ENCODE measurements at regions not wholly inside any gene's neighbourhood (a gene's known extent, or its start where the extent isn't known, plus 50 kb on each side); places are given as distances from the start of the nearest gene placed in this dataset.

DNA sequence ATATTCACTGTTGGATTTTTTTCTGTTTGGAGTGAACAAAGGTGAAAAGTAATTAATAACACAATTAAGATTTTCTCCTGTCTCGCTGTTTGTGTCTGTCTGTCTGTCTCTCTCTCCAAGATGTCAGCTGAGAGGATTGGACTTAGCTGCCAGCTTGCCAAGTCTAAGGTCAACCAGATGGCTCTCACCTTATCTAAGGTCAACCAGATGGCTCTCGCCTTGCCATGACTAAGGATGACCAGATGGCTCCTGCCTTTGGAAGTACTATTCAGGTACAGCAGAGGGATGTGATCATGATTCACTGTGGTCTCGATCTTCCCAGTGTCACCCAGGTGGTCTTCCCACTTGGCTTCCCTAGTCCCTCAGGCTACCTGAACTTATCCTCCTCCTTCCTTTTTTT lies 1436.4 kb downstream of the UQCRFS1 start:
- DNase-seq, result peak; percentile 5

DNA sequence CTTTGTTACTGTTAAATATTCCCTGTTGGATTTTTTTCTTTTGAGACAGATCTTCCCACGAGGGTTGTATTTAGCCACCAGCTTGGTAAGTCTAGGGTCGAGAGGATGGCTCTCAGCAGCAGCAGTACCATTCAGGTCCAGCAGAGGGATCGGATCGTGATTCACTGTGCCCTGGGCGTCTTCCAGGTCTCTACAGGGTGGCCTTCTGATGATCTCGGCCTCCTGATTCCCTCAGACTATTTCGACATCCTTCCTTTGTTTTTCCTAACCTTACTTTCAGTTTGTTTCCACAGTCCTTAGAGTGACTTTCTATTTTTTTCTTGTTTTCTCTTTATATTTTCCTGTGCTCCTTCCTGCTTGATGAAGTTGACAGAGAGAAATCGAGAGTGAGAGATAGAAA lies 1436.9 kb downstream of the UQCRFS1 start:
- peak; percentile 50 for DNase-seq

DNA sequence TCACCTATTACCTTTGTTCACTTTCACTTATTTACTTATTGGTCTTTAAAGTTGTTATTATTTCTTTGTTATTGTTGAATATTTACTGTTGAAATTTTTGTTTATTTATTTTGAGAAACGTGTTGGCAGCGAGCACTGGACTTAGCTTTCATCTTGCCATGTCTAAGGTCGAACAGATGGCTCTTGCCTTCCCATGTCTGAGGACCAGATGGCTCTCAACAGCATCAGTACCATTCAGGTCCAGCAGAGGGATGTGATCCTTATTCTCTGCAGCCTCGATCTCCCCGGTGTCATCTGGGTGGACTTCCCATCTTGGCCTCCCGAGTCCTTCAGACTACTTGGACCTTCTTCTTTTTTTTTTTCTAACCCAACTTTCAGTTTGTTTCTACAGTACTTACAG lies 1437.6 kb downstream of the UQCRFS1 start:
- DNase-seq, result peak; percentile 38

DNA sequence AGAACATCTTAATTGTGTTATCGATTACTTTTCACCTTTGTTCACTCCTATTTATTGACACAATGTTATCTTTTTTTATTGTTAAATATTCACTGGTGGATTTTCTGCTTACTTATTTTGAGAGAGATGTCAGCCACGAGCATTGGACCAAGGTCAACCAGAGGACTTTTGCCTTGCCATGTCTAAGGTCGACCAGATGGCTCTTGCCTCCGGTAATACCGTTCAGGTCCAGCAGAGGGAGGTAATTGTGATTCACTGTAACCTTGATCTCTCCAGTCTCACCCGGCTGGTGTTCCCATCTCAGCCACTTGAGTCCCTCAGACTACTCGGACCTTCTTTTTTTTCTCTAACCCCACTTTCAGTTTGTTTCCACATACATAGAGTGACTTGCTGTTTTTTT lies 1438.1 kb downstream of the UQCRFS1 start:
- DNase-seq, result peak; percentile 71

DNA sequence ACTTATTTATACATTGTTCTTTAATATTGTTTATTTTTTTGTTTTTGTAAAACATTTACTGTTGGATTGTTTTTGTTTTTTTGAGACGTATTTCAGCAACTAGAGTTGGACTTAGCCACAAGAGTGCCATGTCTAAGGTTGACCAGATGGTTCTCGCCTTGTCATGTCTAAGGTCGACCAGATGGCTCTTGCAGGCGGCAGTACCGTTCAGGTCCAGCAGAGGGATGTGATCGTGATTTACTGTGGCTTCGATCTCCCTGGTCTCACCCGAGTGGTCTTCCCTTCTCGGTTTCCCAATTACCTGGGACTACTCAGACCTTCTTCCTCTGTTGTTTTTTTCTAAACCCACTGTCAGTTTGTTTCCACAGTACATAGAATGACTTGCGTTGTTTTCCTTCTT lies 1438.6 kb downstream of the UQCRFS1 start:
- peak; percentile 46 for DNase-seq

DNA sequence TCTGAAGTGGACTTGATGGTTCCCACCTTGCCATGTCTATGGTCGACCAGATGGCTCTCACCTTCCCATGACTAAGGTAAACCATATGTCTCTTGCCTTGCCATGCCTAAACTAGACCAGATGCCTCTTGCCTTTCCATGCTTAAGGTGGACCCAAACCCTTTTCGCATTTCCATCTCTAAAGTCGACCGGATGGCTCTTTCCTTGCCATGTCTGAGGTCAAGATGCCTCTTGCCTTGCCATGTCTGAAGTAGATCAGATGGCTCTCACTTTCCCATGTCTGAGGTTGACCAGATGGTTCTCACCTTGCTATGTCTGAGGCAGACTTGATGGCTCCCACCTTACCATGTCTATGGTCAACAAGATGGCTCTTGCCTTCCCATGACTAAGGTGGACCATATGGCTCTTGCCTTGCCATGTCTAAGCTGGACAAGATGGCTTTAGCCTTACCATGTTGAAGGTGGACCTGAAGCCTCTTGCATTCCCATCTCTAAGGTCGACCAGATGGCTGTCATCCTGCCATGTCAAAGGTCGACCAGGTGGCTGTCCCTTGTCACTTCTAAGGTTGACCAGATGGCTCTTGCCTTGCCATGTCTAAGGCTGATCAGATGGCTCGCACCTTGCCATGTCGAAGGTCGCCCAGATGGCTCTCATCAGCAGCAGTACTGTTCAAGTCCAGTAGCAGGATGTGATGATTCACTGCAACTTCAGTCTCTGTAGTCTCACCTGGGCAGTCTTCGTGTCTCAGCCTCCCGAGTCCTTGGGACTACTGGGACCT lies 1439.4 kb downstream of the UQCRFS1 start:
- no peak for DNase-seq

DNA sequence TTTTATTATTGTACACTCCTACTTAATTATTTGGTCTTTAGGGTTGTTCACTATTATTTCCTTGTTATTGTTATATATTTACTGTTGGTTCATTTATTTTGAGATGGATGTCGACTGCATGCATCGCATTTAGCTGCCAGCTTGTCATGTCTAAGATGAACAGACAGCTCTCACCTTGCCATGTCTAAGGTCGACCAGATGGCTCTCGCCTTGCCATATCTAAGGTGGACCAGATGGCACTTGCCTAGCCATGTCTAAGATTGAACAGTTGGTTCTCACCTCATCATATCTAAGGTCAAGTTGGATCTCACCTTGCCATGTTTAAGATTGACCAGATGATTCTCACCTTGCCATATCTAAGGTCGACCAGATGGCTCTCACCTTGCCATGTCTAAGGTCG lies 1440.9 kb downstream of the UQCRFS1 start:
- no peak for DNase-seq

DNA sequence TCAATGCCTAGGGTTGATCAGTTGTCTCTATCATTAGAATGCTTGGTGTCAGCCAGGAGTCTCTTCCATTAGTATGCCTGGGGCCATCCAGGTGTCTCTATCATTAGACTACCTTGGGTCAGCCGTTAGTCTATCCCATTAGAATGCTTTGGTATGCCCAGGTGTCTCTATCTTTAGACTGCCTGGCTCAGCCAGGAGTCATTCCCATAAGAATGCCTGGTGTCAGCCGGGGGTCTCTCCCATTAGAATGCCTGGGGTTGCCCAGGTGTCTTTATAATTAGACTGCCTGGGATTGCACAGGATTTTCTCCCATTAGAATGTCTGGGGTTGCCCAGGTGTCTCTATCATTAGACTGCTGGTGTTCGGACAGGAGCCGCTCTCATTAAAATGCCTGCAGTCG lies 1442.9 kb downstream of the UQCRFS1 start:
- DNase-seq, result no peak

DNA sequence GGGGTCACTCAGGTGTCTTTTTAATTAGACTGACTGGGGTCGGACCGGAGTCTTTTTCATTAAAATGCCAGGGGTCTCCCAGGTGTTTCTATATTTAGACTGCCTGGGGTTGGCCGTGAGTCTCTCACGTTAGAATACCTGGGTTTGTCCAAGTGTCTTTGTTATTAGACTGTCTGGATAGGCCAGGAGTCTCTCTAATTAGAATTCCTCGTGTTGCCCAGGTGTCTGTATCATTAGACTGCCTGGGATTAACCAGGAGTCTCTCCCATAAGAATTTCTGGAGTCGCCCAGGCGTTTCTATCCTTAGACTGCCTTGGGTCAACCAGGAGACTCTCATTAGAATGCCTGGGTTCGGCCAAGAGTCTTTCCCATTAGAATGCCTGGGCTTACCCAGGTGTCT lies 1445.7 kb downstream of the UQCRFS1 start:
- no peak for DNase-seq

DNA sequence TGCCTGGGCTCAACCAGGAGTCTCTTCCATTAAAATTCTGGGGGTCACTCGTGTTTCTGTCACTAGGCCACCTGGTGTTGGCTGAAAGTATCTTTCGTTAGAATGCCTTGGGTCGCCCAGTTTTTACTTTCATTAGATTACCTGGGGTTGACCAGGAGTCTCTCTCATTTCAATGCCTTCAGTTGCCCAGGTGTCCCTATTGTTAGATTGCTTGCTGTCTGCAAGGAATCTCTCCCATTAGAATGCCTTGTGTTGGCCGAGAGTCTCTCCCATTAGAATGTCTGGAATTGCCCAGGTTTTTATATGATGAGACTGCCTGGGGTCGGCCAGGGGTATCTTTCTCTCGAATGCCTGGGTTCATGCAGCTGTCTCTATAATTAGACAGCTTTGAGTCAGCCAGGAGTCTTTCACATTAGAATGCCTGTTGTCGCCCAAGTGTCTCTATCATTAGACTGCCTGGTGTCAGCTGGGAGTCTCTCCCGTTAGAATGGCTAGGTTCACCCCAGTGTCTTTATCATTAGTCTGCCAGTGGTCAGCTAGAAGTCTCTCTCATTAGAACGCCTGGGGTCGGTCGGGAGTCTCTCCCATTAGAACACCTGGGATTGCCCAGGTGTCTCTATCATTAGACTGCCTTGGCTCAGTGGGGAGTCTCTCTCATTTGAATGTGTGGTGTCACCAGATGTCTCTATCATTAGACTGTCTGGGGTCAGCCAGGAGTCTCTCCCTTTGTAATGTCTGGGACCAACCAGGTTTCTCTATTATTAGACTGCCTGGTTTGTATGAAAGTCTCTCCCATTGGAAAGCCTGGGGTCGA lies 1446.8 kb downstream of the UQCRFS1 start:
- DNase-seq, result no peak

DNA sequence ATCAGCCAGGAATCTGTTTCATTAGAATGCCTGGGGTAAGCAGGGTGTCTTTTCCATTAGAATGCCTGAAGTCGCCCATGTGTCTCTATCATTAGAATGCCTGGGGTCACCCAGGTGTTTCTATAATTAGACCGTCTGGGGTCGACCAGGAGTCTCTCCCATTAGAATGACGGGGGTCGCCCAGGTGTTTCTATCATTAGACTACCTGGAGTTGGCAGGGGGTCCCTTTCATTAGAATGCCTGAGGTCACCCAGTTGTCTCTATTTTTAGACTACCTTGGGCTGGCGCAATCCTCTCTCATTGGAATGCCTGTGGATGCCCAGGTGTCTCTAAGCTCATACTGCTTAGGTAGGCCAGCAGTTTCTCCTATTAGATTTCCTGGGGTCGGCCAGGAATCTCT lies 1447.6 kb downstream of the UQCRFS1 start:
- DNase-seq, result no peak

DNA sequence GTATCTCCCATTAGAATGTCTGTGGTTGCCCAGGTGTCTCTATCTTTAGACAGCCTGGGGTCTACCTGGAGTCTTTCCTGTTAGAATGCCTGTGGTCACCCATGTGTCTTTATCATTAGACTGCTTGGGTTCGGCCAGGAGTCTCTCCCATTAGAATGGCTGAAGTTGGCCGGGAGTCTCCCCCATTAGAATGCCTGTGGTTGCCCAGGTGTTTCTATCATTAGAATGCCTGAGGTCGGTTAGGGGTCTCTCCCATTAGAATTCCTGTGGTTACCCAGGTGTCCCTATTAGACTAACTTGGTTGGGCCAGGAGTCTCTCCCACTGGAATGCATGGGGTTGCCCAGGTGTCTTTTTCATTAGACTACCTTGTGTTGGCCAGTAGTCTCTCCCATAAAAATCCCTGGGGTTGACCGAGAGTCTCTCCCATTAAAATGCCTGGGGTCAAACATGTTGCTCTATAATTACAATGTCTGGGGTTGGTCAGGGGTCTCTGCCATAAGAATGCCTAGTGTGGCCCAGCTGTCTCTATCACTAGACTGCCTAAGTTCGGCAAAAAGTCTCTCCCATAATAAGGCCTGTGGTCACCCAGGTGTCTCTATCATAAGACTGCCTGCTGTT lies 1448.7 kb downstream of the UQCRFS1 start:
- DNase-seq, result no peak

DNA sequence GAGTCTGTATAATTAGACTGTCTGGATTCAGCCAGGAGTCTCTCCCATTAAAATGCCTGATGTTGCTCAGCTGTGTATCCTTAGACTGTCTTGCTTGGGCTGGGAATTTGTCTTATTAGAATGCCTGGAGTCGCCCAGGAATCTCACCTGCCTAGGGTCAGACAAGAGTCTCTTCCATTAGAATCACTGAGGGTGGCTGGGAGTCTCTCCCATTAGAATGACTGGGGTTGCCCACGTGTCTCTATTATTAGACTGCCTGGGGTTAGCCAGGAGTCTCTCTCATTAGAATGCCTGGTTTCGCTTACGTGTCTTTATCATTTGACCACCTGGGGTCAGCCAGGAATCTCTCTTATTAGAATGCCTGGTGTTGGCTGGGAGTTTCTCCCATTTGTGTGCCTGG lies 1450.0 kb downstream of the UQCRFS1 start:
- no peak for DNase-seq

DNA sequence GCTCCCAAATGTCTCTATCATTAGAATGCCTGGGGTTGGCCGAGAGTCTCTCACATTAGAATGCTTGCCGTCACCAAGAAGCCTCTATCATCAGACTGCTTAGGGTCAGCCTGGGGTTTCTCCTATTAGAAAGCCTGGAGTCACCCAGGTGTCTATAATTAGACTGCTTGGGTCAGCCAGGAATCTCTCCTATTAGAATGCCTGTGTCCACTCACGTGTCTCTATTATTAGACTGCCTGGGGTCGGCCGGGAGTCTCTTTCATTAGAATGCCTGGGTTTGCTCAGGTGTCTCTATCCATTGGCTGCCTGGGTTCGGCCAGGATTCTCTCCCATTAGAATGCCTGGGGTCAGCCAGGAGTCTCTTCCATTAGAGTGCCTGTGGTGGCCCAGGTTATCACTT lies 1453.1 kb downstream of the UQCRFS1 start:
- DNase-seq, result no peak

DNA sequence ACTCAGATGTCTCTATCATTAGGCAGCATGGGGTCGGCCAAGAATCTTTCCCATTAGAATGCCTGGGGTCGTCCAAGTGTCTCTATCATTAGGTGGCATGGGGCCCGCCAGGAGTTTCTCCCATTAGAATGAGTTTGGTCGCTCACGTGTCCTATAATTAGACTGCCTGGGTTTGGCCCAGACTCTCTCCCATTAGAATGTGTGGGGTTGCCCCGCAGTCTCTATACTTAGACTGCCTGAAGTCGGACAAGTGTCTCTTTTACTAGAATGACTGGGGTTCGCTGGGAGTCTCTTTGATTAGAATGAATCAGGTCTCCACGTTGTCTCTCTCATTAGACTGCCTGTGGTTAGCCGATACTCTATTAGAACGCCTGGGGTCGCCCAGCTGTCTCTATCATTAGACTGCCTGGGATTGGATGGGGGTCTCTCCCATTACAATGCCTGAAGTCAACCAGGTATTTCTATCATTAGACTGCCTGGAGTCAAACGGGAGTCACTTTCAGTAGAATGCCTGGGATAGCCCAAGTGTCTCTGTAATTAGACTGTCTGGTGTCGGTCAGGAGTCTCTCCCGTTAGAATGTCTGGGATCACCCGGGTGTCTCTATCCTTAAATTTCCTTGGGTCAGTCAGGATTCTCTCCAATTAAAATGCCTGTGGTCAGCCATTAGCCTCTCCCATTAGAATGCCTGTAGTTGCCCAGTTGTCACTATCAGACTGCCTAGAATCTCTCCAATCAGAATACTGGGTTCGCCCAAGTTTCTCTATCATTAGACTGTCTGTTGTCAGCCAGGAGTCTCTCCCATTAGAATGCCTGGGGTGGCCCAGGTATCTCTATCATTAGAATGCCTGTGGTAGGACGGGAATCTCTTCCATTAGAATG lies 1454.1 kb downstream of the UQCRFS1 start:
- DNase-seq, result no peak

DNA sequence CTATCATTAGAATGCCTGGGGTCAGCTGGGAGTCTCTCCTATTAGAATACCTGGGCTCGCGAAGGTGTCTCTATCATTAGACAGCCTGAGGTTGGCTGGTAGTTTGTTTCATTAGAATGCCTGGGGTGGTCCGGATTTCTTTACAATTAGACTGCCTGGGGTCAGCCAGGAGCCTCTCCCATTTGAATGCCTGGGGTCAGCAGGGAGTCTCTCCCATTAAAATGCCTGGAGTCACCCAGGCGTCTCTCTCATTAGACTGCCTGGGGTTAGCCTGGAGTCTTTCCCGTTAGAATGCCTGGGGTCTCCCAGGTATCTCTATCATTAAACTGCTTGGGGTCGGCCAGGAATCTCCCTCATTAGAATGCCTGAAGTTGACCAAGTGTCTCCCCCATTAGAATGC lies 1458.3 kb downstream of the UQCRFS1 start:
- no peak for DNase-seq

DNA sequence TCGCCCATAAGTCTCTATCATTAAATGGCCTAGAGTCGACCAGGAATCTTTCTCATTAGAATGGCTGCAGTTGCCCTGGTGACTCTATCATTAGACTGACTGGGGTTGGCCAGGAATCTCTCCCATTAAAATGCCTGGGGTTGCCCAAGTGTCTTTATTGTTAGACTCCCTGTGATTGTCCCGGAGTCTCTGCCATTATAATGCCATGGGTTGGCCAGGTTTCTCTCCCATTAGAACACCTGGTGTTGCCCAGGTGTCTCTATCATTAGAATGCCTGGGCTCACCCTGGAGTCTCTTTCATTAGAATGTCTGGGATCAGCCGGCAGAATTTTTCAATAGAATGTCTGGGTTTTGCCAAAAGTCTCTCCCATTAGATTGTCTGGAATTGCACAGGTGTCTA lies 1459.3 kb downstream of the UQCRFS1 start:
- DNase-seq, result no peak

DNA sequence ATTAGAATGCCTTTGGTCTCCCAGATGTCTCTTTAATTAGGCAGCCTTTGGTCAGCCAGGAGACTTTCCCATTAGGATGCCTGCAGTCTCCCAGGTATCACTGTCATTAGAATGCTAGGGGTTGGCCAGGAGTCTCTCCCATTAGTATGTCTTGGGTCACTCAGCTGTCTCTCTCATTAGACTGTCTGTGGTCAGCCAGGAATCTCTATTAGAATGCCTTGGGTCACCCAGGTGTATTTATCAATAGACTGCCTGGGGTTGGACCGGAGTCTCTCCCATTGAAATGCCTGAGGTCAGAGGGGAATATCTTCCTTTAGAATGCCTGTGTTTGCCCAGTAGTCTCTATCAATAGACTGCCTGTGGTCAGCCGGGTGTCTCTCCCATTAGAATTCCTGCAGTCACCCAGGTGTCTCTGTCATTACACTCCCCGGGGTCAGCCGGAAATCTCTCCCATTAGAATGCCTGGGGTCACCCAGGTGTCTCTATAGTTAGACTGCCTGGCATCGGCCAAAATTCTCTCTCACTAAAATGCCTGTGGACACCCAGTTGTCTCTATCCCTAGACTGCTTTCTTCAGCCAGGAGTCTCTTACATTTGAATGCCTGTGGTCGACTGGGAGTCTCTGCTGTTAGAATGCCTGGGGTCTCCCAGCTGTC lies 1460.3 kb downstream of the UQCRFS1 start:
- DNase-seq, result no peak

DNA sequence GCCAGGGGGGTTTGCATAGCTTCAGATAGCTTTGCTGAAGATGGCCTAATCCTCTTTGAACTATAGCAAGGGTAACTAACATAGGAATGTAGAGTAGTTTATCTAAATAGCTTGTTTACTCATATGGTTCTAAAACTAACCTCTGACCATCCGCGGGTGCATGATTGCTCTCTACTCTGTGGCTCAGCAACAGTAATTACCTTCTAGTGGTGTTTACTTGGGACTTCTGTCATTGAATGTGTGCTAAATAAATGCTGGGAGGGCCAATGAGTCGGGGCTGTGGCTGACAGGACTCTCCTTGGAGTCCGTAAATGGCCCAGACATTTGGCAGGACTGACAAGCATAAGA lies 1461.9 kb downstream of the UQCRFS1 start:
- DNase-seq, result no peak

DNA sequence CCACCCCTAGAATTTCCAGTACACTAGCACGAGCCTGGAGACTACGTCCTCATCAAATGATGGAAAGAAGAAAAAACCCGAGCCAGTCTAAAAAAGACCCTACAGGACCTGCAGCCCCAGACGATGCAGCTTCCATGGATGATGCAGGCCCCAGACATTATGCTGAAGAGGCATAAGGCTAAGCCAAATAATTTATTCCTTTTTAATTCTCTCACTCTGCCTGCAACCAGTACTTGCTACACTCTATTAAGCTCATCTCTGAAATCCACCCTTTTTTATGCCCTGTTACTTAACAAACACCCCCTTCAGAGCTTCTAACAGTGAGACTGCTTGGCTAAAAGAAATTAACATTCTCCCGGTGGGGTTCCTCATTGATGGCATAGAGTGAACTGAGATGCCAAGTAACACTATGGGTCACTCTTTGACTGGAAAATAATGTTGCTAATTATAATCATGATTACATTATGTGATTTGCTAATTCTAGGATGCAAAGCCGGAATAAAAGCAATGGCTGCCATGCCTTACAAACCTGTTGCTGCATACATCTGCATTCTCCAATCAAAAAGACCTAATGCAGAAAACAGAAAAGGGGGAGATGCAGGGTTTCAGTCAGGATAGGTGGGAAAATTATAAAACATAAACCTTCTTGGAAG lies 1462.4 kb downstream of the UQCRFS1 start:
- no peak for DNase-seq

DNA sequence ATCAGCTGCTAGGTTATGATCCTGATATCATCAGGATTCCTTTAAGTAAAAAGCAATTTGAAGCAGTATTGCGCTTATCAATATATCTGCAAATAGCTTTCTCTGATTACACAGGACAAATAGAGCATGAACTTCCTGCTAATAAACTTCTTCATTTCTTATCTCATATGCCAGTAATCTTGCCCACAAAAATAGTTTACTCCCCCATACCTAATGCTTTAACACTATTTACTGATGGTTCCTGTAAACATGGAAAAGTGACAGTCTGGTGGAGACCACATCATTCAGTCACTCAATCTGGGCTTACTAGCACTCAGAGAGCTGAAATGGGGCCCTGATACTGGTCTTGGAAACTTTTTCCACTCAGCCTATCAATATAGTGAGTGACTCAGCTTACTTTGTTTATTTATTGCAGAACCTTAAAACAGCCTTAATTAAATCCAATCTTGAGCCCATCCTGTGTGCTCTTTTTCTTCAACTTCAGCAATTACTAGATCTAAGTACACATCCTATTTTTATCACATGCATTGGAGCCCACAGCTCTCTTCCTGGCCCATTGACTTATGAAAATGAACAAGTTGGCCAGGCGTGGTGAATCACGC lies 1464.3 kb downstream of the UQCRFS1 start:
- DNase-seq, result no peak
